GM08714 (cell line): ENCODE measurements at regions not wholly inside any gene's neighbourhood (a gene's known extent, or its start where the extent isn't known, plus 50 kb on each side); places are given as distances from the start of the nearest gene placed in this dataset.
"Not testable (repeated sequence)": the region's sequence is repeated elsewhere in the genome, so short reads cannot be mapped to it uniquely, and the experiment has no call there.

Experiments used
- H3K4me3 ChIP-seq: fragments of 200-500 bp; sonication (Bioruptor generic); 2 replicates; pipeline ENCODE4 v1.5.1; 2014; ENCODE audit warnings: mild to moderate bottlenecking, low read length, inconsistent platforms
- ZNF274 ChIP-seq: IDR thresholded peaks from 2 replicates; pipeline ENCODE4 v1.6.1; 2012; ENCODE audit warnings: mild to moderate bottlenecking, low read depth, low read length

- no peak overlapping the region for H3K4me3 ChIP-seq
- TF ChIP-seq ZNF274, result no peak
These were observed 102.8 kb upstream of the CDK13 start for GRCh38 chr7:39847227-39847626.

- TF ChIP-seq ZNF274, result no peak
- H3K4me3 ChIP-seq, result no peak overlapping the region
These were observed 98.5 kb upstream of the CDK13 start for GRCh38 chr7:39851466-39852045.

DNA sequence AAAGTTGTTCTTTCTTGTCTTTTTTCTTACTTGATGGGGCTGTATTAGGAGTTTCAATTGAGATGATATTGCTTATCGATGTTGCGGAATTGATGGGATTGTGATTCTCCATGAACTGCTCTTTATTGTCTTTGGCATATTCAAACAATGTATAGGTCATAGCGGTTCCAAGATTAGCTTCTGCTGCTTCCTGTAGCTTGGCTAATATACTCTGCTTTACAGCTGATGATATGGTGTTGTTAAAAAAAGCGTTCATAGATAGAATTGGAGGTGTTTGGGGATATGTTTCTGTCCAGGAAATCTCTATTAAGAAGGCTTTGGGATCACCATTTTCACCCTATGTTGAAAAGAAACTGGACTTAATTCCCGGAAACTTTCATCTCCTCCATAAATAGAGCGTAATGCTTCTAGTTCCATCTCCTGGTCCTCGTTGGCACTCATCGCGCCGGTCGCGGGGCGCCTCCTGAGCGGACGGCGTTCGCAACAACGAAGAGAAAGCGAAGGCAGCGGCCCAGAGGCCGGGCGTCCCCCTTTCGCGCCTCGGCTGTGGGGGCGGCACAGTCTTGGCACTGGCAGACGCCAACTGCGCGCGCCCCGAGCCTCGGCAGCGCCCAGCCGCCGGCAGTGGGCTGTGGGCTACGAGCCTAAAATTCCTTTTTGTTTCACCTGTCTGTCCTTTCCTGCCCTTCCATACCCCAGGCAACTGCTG, 95.3 kb upstream of the CDK13 start:
- peak overlapping the region; percentile 43; the same call in 1 of the 2 replicates for H3K4me3 ChIP-seq

DNA sequence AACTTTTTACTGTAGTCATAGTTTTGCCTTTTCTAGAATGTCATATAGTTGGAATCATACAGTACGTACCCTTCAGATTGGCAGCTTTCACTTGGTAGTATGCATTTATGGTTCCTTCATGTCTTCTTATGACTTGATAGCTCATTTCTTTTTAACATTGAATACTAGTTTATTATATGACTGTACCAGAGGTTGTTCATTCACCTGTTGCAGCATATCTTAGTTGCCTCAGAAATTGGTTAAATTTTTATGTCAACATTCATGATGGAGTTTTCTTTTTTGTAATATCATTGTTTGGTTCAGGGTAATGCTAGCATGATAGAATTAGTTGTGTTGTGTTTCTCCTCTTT, 94.8 kb upstream of the CDK13 start:
- H3K4me3 ChIP-seq, result peak overlapping the region; percentile 43; the same call in 1 of the 2 replicates
- TF ChIP-seq ZNF274, result no peak

- H3K4me3 ChIP-seq, result not testable (repeated sequence)
These were observed 86.3 kb upstream of the CDK13 start for GRCh38 chr7:39863675-39864322.

GRCh38 chr7:39869888-39870522, 80.1 kb upstream of the CDK13 start:
- not testable (repeated sequence) for H3K4me3 ChIP-seq

DNA sequence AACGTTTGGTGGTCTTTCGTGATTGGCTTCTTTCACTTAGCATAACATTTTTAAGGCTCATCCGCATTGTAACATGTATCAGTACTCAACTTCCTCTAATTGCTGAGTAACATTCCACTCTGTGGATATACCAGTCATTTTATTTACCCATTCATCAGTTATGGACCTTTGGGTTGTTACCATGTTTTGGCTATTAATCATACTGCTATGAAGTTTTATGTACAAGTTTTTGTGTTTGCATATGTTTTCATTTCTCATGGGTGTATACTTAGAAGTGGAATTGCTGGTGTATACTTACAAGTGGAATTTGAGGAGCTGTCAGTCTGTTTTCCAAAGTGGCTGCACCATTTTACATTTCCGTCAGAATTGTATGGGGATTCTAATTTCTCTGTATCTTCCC, 78.4 kb upstream of the CDK13 start:
- not testable (repeated sequence) for H3K4me3 ChIP-seq

DNA sequence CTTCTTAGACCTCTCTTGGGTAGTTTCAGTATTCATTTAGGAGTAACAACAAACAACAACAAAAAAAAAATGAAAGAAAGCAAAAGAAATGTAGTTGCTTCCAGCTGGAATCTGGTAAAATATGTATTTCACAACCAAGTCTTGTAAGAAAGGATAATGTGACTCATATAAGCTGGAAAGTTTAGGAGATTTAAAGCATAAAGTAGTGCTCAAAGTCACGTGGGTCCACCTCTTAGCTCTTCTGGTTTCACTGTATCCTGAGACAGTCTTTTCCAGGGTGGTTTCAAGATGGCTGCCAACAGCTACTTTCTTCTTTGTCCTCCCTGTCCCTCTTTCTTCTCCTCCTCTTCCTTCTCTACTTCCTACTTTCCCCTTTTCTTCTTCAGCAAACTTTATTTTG, 69.5 kb upstream of the CDK13 start:
- no peak for TF ChIP-seq ZNF274
- no peak overlapping the region for H3K4me3 ChIP-seq

DNA sequence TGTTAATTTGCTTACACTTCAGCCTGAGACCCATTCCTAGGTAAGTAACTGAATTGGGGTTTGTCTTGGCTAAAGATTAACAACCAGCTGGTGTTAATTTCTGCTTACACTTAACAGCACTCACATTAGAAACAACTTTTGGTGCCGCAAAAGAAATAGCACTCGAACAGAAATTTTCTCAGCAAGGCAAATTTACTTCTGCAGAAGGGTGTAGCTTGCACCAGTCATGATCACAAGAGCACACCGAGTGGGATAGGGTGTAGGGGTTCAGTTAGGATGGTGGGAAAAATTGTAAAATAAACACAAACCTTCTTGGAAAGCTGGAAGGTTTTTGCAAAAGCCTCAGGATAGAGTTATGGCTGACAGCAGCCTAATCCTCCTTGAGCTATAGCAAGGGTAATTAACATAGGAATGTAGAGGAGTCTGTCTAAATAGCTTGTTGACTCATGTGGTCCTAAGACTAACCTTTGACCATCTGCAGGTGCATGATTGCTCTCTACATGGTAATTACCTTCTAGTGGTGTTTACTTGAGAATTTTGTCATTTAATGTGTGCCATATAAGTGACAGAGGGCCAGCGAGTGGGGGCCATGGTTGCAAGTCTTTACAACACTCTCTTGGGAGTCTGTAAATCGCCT, 67.8 kb upstream of the CDK13 start:
- H3K4me3 ChIP-seq, result no peak overlapping the region
- no peak for TF ChIP-seq ZNF274

DNA sequence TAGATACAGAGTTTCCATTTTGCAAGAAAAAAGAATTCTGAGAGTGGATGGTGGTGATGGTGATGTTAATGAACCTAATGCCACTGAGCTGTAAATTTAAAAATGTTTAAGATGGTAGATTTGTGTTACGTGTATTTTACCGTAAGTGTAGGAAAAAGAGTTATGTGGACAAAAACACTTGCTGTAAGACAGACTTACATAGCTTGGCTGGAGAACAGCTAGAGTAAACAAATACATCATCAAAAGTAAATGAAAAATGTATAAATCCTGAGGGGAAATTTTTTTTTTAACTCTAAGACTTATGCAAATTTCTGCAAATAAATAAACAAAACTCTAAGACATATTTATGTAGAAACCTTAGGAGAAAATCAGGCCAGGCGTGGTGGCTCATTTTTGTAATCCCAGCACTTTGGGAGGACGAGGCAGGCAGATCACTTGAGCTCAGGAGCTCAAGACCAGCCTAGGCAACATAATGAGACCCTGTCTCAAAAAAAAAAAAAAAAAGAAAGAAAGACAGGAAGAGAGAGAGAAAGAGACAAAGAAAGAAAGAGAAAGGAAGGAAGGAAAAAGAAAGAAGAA, 66.2 kb upstream of the CDK13 start:
- no peak overlapping the region for H3K4me3 ChIP-seq

DNA sequence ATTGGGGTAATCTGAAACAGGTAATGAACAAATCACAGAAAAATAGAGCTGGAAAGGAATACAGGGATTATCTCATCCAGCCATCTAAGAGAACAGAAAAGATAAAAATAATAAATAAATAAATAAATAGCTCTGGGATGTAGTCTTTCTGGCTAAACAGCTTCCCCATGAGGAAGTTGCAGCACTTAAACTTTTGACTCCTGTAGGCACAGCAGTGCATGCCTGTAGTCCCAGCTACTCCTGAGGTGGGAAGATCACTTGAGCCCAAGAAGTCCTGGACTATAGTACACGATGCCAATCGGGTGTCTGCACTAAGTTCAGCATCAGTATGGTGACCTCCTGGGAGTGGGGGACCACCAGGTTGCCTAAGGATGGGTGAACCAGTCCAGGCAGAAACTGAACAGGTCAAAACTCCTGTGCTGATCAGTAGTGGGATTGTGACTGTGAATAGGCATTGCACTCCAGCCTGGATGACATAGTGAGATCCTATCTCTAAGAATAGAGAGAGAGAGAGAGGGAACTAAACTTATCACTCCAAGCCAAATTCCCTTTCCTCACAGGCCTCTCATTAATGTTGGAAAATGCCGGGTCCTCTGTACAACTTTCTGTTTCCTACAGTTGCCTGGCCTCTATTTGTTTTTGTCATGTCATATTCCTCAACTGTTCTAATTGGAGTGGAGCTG, 61.7 kb upstream of the CDK13 start:
- no peak overlapping the region for H3K4me3 ChIP-seq
- TF ChIP-seq ZNF274, result no peak

More for the DNA sequence above, 66.2 kb upstream of the CDK13 start:
- no peak for TF ChIP-seq ZNF274

DNA sequence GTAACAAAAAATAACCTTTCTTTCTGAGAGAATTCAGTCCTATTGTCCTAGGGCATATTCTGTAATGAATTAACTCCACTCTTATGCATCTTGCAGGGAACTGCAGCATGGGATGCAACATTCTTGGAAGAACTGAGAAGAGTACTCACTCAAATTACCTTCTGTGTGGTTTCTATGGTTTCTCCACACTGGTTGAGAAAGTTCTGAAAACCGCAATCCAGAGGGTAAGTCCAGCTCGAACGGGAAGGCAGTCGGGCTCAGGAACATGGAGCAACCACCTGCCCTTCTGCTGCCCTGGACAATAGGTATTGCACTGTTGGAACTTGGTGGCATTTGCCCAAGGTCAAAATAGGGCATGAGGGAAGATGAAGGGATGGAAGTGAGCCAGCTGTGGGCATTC, 59.6 kb upstream of the CDK13 start:
- TF ChIP-seq ZNF274, result no peak
- no peak overlapping the region for H3K4me3 ChIP-seq

- no peak overlapping the region for H3K4me3 ChIP-seq
- no peak for TF ChIP-seq ZNF274
These were observed 58.2 kb upstream of the CDK13 start for GRCh38 chr7:39891894-39892293.

DNA sequence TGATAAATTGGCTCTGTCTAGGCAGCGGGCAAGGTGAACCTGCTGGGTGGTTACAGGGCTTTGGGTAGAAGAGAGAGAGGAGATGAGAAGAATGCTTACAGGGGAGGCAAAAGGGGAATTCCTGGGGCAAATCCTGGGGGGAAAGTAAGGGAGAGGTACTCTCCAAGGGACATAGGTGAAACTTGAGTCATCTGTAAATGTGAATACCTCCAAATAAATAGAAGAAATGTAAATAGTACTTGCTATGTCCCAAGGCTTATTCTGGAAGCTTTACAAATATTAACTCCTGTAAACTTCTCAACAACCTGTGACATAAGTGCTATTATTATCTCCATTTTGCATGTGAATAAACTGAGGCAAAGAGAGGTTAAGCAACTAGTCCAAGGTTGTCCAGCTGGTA, 57.7 kb upstream of the CDK13 start:
- H3K4me3 ChIP-seq, result no peak overlapping the region
- TF ChIP-seq ZNF274, result no peak
